Glutamatergic neuron (in vitro differentiated cells): ENCODE measurements at regions not wholly inside any gene's neighbourhood (a gene's known extent, or its start where the extent isn't known, plus 50 kb on each side); places are given as distances from the start of the nearest gene placed in this dataset.
"Not testable (repeated sequence)": the region's sequence is repeated elsewhere in the genome, so short reads cannot be mapped to it uniquely, and the experiment has no call there.

Source experiments
- DNase-seq: peaks from one replicate; pipeline ENCODE4 v3.0.0; 2022
- H3K27ac Mint-ChIP-seq: one replicate; pipeline ENCODE4 v1.8.0; 2020; ENCODE audit warnings: mild to moderate bottlenecking, mixed read lengths, inconsistent platforms; ENCODE audit not compliant: unreplicated experiment
- H3K27me3 Mint-ChIP-seq: one replicate; pipeline ENCODE4 v1.8.0; 2020; ENCODE audit warnings: mild to moderate bottlenecking, moderate library complexity, mixed read lengths, inconsistent platforms; ENCODE audit not compliant: unreplicated experiment
- H3K36me3 Mint-ChIP-seq: one replicate; pipeline ENCODE4 v1.8.0; 2020; ENCODE audit warnings: mild to moderate bottlenecking, mixed read lengths, inconsistent platforms; ENCODE audit not compliant: unreplicated experiment
- H3K4me1 Mint-ChIP-seq: one replicate; pipeline ENCODE4 v1.8.0; 2020; ENCODE audit warnings: mild to moderate bottlenecking, low read depth, mixed read lengths, inconsistent platforms; ENCODE audit not compliant: unreplicated experiment
- H3K4me3 Mint-ChIP-seq: one replicate; pipeline ENCODE4 v1.8.0; 2020; ENCODE audit warnings: mild to moderate bottlenecking, mixed read lengths, inconsistent platforms; ENCODE audit not compliant: unreplicated experiment
- H3K9me3 Mint-ChIP-seq: one replicate; pipeline ENCODE4 v1.8.0; 2020; ENCODE audit warnings: mild to moderate bottlenecking, moderate library complexity, mixed read lengths, inconsistent platforms; ENCODE audit not compliant: unreplicated experiment
- CTCF ChIP-seq: fragments of 200-600 bp; sonication (generic); IDR thresholded peaks from one replicate; pipeline ENCODE4 v1.5.0; 2021; ENCODE audit not compliant: partially characterized antibody, unreplicated experiment

GRCh38 chr14:82011460-82011859 is 477.8 kb upstream of the SEL1L start:
- no peak for TF ChIP-seq CTCF
- peaks cover 24% of the 10 kb centered on the region for H3K36me3 Mint-ChIP-seq
- no peak overlapping the region for H3K4me3 Mint-ChIP-seq
- H3K9me3 Mint-ChIP-seq = peaks cover 5% of the 10 kb centered on the region
- no peak overlapping the region for H3K27ac Mint-ChIP-seq
- peaks cover 3% of the 10 kb centered on the region for H3K27me3 Mint-ChIP-seq
- no peaks in the 10 kb centered on the region for H3K4me1 Mint-ChIP-seq
- no peak for DNase-seq

DNA sequence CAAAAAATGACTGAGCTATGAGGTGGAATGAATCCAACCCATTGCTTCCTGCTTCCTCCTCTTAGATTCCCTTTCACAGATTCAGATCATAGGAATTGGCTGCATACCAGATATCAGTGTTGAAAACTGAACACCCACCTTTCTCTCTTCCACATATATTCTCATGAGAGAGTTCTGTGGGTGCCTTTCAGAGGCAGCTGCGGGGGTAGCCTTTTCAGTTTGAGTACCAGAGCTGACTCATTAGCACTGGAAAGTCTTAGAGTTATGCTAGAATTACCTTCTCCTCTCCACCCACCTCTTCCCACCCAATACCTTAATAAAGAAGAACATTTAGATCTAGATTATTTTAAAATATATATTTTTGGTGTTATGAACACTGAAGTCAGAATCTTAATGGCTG is 495.4 kb upstream of the SEL1L start:
- peaks cover 5% of the 10 kb centered on the region for H3K9me3 Mint-ChIP-seq
- H3K4me3 Mint-ChIP-seq = no peak overlapping the region
- H3K27ac Mint-ChIP-seq = no peak overlapping the region
- no peak for DNase-seq
- no peak for TF ChIP-seq CTCF
- H3K36me3 Mint-ChIP-seq = peaks cover 19% of the 10 kb centered on the region
- H3K4me1 Mint-ChIP-seq = no peaks in the 10 kb centered on the region
- H3K27me3 Mint-ChIP-seq = no peaks in the 10 kb centered on the region

DNA sequence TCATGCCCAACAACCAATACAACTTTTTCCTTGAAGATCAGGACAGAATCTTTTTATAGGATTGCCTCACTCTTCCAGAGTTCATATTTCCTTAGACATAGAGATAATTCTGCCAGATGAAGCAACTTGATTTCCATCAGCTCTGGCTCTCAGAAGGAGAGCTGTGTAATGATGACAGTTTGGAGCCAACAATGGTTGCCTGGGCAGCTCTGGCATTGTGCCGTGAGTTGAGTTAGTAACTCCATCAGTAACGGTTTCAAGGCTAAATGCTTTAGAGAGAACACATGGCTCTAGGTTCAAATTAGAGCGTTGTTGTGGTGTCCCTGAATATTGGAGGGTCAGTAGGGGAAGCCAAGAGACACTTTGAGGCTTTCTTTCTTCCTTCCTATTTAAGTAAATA is 501.7 kb upstream of the SEL1L start:
- no peaks in the 10 kb centered on the region for H3K36me3 Mint-ChIP-seq
- H3K9me3 Mint-ChIP-seq = peaks cover 1% of the 10 kb centered on the region
- H3K4me3 Mint-ChIP-seq = no peak overlapping the region
- no peak for TF ChIP-seq CTCF
- H3K27me3 Mint-ChIP-seq = no peaks in the 10 kb centered on the region
- H3K4me1 Mint-ChIP-seq = no peaks in the 10 kb centered on the region
- H3K27ac Mint-ChIP-seq = no peak overlapping the region
- no peak for DNase-seq

DNA sequence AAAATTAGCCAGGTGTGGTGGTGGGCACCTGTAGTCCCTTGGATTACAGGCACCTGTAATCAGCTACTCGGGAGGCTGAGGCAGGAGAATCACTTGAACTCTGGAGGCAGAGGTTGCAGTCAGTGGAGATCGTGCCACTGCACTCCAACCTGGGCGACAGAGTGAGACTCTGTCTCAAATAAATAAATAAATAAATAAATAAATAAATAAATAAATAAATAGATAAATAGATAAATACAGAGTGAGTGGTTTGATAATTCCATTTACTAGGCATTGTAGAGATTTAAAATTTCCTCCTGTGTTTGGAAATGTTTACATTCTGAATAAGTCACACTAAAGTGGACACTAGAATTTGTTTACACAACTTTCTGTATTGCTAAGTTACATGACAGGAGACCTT is 504.4 kb upstream of the SEL1L start:
- not testable (repeated sequence) for H3K27ac Mint-ChIP-seq, H3K4me3 Mint-ChIP-seq, H3K27me3 Mint-ChIP-seq, H3K9me3 Mint-ChIP-seq, DNase-seq, H3K4me1 Mint-ChIP-seq, H3K36me3 Mint-ChIP-seq

DNA sequence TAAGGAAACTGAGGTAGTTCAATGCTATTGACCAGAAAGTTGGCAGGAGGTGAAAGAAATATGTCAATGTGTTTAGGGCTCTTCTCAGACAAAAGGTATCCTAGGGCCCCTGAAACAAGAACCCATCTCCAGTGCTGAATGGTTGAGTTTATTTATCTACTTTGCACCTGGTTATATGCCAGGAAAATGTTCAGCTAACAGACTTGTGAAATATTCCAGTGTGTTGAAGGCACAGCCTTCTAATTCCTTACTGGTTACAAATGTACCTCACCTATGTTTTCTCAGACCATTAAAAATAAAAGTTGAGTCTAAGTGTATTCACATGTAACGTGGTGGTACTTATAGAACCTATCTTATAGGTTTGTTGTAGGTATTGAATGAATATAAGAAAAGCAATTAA is 511.7 kb upstream of the SEL1L start:
- Mint-ChIP-seq H3K9me3 (no peaks in the 10 kb centered on the region), H3K27me3 (no peaks in the 10 kb centered on the region)
- no peak for DNase-seq

More for the DNA sequence above, 511.7 kb upstream of the SEL1L start:
- Mint-ChIP-seq H3K4me3 (no peak overlapping the region), H3K36me3 (no peaks in the 10 kb centered on the region), H3K4me1 (no peaks in the 10 kb centered on the region), H3K27ac (no peak overlapping the region)
- TF ChIP-seq CTCF = no peak
